ENCODE measurements at regions not wholly inside any gene's neighbourhood (a gene's known extent, or its start where the extent isn't known, plus 50 kb on each side); places are given as distances from the start of the nearest gene placed in this dataset.

GRCh38 chr20:12928358-12928754 is 80.4 kb upstream of the SPTLC3 start:
- TF ChIP-seq, protein P1, sequence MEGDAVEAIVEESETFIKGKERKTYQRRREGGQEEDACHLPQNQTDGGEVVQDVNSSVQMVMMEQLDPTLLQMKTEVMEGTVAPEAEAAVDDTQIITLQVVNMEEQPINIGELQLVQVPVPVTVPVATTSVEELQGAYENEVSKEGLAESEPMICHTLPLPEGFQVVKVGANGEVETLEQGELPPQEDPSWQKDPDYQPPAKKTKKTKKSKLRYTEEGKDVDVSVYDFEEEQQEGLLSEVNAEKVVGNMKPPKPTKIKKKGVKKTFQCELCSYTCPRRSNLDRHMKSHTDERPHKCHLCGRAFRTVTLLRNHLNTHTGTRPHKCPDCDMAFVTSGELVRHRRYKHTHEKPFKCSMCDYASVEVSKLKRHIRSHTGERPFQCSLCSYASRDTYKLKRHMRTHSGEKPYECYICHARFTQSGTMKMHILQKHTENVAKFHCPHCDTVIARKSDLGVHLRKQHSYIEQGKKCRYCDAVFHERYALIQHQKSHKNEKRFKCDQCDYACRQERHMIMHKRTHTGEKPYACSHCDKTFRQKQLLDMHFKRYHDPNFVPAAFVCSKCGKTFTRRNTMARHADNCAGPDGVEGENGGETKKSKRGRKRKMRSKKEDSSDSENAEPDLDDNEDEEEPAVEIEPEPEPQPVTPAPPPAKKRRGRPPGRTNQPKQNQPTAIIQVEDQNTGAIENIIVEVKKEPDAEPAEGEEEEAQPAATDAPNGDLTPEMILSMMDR (IDR thresholded peaks at IDR 0.05; ENCODE audit: borderline replicate concordance, extremely low read depth, low read length, poor library complexity, severe bottlenecking) = no peak
- no peak for TF ChIP-seq EZH2 (IDR thresholded peaks at IDR 0.05; ENCODE audit: borderline replicate concordance, low read depth, low read length, severe bottlenecking)
